GM23248 (cell line): ENCODE measurements at regions not wholly inside any gene's neighbourhood (a gene's known extent, or its start where the extent isn't known, plus 50 kb on each side); places are given as distances from the start of the nearest gene placed in this dataset.

Experiments used
- EZH2 ChIP-seq: fragments of 200-600 bp; sonication (generic); IDR thresholded peaks from 2 replicates; pipeline ENCODE4 v1.6.1; 2018; ENCODE audit warnings: antibody characterized with exemption, mild to moderate bottlenecking; ENCODE audit not compliant: insufficient read depth, poor library complexity, severe bottlenecking
- EZH2phosphoT487 ChIP-seq: fragments of 200-600 bp; sonication (generic); IDR thresholded peaks from 2 replicates; pipeline ENCODE4 v1.6.1; 2018; ENCODE audit warnings: antibody characterized with exemption, moderate library complexity, mild to moderate bottlenecking, low read depth; ENCODE audit not compliant: insufficient read depth

DNA sequence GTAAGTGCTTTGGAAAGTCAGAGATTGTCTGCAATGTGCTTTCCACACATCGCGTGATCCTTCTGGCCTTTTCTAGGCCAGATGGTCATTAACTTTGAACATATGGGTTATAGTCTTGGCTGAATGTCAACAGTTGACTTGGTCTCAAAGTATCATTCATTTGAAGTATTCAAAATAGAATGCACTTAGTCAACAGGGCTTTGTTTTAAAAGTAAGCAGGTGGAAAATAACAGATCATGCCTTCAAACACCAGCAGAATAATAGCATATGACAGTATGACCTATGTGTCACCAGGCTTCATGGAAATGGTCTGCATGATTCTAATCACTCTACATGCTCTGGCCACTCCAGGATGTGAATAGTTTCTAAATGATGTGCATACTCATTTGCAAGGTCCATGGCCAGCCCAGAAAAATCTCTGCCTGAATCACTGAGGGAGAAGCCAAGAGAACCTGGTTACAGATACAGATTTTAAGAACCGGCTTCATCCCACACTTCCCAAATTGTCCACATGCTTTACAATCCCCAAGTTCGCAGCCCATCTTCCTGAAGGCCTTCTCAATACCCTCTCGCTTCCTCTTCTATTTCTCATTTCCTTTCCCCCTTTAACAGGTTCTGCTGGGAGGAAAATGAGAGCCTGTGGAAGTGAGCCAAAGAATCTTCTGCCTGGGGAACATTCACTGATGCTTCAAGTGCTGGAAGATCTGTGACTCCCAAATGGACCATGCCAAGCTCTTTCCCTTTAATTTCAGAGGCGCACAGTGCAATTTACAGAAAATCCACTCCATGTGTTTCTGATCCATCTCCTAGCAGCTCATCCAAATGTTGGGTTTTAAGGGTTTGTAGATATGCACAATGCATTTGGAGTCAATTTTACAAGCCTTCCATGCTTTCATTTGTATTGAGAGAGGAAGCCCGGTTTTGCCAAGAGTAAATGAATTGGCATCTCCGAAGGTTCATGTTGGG is 122.8 kb upstream of the GDF10 start:
- no peak for TF ChIP-seq EZH2phosphoT487
- TF ChIP-seq EZH2: no peak
